Coronary artery (tissue), 2 donors: ENCODE measurements at regions not wholly inside any gene's neighbourhood (a gene's known extent, or its start where the extent isn't known, plus 50 kb on each side); places are given as distances from the start of the nearest gene placed in this dataset.
A peak's percentile ranks its signal among the peaks of the same experiment; 100 is the strongest.
"Not testable (repeated sequence)": the region's sequence is repeated elsewhere in the genome, so short reads cannot be mapped to it uniquely, and the experiment has no call there.

Experiments
- DNase-seq: peaks from one replicate; pipeline ENCODE4 v3.0.0-alpha.2; 2017; ENCODE audit warnings: low spot score
- H3K27ac ChIP-seq, 2 donors: fragments of 200-600 bp; sonication (generic); one replicate each; pipeline ENCODE4 v1.5.1; 2016 to 2019
- H3K4me3 ChIP-seq: fragments of 200-600 bp; sonication (generic); 2 replicates; pipeline ENCODE4 v1.5.1; 2016; ENCODE audit warnings: mild to moderate bottlenecking, moderate library complexity
- TF ChIP-seq, protein P1 (sequence below): fragments of 200-600 bp; sonication (generic); IDR thresholded peaks from one replicate; pipeline ENCODE4 v1.5.1; 2019; ENCODE audit warnings: antibody characterized with exemption

DNA sequence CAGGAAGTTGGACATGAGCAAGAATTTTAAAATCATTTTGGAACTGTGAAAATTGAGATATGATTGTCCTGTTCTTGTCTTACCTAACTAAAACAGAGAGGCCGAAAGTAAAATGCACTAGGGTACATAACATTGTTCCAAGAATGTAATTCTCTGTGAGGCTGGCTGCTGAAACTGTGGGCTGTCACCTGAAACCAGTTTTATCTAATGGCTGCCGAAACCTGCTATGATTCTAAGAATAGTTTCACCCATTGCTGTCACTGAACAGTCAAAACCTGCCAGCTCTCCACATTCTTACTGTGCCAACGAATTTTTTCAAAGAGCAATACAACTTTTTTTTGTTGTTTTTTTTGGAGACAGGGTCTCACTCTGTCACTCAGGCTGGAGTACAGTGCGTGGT lies 119.3 kb upstream of the ZSWIM2 start:
- TF ChIP-seq, protein P1, sequence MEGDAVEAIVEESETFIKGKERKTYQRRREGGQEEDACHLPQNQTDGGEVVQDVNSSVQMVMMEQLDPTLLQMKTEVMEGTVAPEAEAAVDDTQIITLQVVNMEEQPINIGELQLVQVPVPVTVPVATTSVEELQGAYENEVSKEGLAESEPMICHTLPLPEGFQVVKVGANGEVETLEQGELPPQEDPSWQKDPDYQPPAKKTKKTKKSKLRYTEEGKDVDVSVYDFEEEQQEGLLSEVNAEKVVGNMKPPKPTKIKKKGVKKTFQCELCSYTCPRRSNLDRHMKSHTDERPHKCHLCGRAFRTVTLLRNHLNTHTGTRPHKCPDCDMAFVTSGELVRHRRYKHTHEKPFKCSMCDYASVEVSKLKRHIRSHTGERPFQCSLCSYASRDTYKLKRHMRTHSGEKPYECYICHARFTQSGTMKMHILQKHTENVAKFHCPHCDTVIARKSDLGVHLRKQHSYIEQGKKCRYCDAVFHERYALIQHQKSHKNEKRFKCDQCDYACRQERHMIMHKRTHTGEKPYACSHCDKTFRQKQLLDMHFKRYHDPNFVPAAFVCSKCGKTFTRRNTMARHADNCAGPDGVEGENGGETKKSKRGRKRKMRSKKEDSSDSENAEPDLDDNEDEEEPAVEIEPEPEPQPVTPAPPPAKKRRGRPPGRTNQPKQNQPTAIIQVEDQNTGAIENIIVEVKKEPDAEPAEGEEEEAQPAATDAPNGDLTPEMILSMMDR: no peak
- no peak for DNase-seq
- H3K27ac ChIP-seq: no peak overlapping the region
- H3K4me3 ChIP-seq: no peak overlapping the region

DNA sequence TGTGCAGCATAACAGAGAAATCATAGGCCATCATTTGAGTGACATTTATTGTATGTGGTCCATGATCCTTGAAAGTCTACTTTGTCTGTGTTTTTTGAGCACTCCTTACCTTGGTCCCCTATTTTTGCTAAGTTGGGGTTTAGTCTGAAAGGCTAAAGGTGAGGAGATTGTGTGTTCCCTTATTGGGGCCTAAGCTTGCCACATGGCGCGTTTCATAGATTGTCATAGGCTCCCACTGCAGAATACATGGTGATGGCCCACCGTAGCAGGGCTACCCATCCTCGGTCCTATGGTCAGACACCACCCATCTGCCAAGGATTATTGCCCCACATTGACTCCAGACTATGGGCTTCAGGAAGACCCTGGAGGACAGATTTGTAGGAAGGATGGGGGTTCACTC lies 117.0 kb upstream of the ZSWIM2 start:
- TF ChIP-seq, protein P1: no peak
- peak; percentile 21 for DNase-seq
- no peak overlapping the region for H3K27ac ChIP-seq
- H3K4me3 ChIP-seq: no peak overlapping the region

DNA sequence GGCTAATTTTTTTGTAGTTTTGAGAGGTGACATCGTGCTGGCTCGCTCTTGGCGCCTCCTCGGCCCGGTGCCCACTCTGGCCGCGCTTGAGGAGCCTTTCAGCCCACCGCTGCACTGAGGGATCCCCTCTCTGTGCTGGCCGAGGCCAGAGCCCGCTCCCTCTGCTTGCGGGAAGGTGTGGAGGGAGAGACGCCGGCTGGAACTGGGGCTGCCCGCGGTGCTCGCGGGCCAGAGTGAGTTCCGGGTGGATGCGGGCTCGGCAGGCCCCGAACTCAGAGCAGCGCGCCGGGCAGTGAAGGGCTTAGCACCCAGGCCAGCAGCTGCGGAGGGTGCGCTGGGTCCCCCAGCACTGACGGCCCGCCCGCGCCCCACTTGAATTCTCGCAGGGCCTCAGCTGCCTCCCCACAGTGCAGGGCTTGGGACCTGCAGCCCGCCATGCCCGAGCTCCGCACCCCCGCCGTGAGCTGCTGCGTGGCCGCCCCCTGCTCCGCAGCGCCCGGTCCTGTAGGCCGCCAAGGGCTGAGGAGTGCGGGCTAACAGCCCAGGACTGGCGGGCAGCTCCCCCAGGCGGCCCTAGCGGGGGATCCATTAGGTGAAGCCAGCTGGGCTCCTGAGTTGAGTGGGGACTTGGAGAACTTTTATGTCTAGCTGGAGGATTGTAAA lies 113.2 kb upstream of the ZSWIM2 start:
- H3K4me3 ChIP-seq: no peak overlapping the region
- no peak overlapping the region for H3K27ac ChIP-seq
- TF ChIP-seq, protein P1: no peak
- DNase-seq: peak; percentile 24

DNA sequence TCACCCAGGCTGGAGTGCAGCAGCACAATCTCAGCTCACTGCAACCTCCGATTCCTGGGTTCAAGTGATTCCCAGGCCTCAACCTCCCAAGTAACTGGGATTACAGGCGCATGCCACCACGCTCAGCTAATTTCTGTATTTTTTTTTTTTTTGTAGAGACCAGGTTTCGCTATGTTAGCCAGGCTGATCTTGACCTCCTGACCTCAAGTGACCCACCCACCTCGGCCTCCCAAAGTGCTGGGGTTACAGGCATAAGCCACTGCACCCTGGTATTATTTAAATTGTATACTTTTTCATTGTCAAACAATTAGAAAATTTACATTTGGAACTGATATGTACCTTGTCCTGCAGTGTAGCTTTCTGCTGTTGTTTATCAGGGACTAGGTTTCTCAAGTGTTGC lies 111.3 kb upstream of the ZSWIM2 start:
- not testable (repeated sequence) for H3K4me3 ChIP-seq, H3K27ac ChIP-seq, DNase-seq

DNA sequence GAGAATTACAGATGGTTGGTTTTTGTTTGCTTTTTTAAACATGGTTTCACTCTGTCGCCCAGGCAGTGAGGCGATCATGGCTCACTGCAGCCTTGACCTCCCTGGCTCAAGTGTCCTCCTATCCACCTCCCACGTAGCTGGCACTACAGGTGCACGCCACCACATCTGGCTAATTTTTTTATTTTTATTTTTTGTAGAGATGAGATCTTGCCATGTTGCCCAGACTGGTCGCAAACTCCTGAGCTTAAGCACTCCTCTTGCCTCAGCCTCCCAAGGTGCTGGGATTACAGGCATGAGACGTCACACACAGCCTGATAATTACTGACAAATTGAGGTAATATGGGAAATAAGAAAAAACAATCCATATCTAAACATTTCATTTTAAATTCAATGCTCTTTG lies 110.5 kb upstream of the ZSWIM2 start:
- H3K27ac ChIP-seq: no peak overlapping the region
- TF ChIP-seq, protein P1: no peak
- H3K4me3 ChIP-seq: no peak overlapping the region
- peak; percentile 29 for DNase-seq

DNA sequence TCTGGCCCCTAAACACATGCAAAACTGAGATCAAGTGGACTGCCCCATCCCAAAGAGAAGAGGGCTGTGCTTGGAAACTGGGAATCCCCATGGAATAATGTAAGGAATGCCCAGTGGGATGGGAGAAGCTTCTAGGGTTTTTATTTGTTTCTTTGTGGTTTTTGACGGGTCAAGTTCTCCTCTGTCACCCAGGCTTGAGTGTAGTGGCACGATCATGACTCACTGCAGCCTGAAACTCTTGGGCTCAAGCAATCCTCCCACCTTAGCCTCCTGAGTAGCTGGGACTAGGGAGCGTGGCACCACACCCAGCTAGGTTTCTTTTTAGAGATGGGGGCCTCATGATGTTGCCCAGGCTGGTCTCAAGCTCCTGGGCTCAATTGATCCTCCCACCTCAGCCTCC lies 101.7 kb upstream of the ZSWIM2 start:
- Histone ChIP-seq H3K27ac (no peak overlapping the region), H3K4me3 (no peak overlapping the region)
- no peak for DNase-seq
- TF ChIP-seq, protein P1: no peak

DNA sequence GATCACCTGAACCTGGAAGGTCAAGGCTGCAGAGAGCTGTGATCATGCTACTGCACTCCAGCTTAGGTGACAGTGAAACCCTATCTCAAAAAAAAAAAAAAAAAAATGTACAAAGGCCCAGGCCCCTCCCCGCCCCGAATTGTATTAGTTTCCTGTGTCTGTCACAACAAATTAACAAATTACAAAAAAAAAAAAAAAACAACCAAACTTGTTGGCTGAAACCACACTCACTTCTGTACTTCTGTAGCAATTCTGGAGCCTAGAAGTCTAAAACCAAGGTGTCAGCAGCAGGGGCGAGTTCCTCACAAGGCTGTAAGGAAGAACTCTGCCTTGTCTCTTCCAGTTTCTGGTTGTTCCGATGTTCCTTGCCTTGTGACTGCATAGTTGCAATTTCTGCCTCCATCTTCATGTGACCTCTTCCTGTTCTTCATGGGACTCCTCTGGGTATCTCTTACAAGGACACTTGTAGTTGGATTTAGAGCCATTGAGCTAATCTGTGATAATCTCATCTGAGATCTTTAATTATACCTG lies 100.8 kb upstream of the ZSWIM2 start:
- Histone ChIP-seq H3K27ac (no peak overlapping the region), H3K4me3 (no peak overlapping the region)
- TF ChIP-seq, protein P1: no peak
- no peak for DNase-seq
